Tibial nerve (tissue), 4 donors: ENCODE measurements at regions not wholly inside any gene's neighbourhood (a gene's known extent, or its start where the extent isn't known, plus 50 kb on each side); places are given as distances from the start of the nearest gene placed in this dataset.

Experiments
- CTCF ChIP-seq, 5 experiments: fragments of 200-600 bp in 3 of 5; fragments of 450-650 bp in 2 of 5; sonication (generic) in 3 of 5; IDR thresholded peaks; one replicate each; pipeline ENCODE4 v1.5.1; 2016 to 2019; ENCODE audit warnings: antibody characterized with exemption in 5 of 5, mild to moderate bottlenecking in 3 of 5, moderate library complexity in 2 of 5
- EP300 ChIP-seq, 2 donors: sonication (generic); formaldehyde crosslinking; IDR thresholded peaks; one replicate each; pipeline ENCODE4 v1.6.1; 2017; ENCODE audit warnings: antibody characterized with exemption in 2 of 2, mild to moderate bottlenecking in 1 of 2
- POLR2A ChIP-seq, 2 donors: fragments of 450-650 bp; IDR thresholded peaks; one replicate each; pipeline ENCODE4 v1.6.1; 2017; ENCODE audit warnings: antibody characterized with exemption in 2 of 2, mild to moderate bottlenecking in 2 of 2, moderate library complexity in 2 of 2

- no peak for TF ChIP-seq EP300 (IDR thresholded peaks at IDR 0.05)
- no peak for TF ChIP-seq CTCF (IDR thresholded peaks at IDR 0.05)
- TF ChIP-seq POLR2A (IDR thresholded peaks at IDR 0.05): no peak
Observed at GRCh38 chr2:5520463-5520972, 171.7 kb upstream of the SOX11 start.
